ENCODE measurements at regions not wholly inside any gene's neighbourhood (a gene's known extent, or its start where the extent isn't known, plus 50 kb on each side); places are given as distances from the start of the nearest gene placed in this dataset.

DNA sequence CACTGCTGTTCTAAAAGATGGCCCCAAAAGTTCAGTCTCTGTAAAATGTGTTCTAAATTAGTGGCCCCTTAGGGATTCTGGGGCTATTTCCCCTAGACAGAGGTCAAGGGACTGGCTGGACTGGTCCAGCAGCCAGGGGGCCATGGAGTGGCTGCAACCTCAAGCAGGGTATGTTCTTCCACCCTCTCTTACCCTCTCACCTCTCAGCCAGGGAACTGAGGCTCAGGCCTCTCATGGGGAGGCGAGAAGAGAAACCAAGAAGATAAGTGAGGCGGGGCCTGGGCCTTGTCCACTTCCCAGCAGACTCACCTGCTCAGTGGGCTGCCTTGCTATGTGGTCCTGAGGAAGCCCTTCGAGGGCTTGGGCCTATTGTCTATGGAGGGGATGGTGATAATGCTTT lies 339.7 kb downstream of the MYCN start:
- Histone ChIP-seq H3K4me3 (ENCODE audit: low read length) (no peak overlapping the region), H3K9ac (ENCODE audit: low read length) (no peak overlapping the region), H3K36me3 (ENCODE audit: control insufficient read depth, low read depth, low read length) (no peaks in the 10 kb centered on the region), H3K9me3 (ENCODE audit: control insufficient read depth, low read depth, low read length) (no peaks in the 10 kb centered on the region), H3K4me1 (ENCODE audit: control insufficient read depth, low read depth, low read length) (no peaks in the 10 kb centered on the region), H3K27me3 (ENCODE audit: control insufficient read depth, insufficient read depth, low read length) (no peaks in the 10 kb centered on the region), H3K27ac (ENCODE audit: low read length) (no peak overlapping the region)

DNA sequence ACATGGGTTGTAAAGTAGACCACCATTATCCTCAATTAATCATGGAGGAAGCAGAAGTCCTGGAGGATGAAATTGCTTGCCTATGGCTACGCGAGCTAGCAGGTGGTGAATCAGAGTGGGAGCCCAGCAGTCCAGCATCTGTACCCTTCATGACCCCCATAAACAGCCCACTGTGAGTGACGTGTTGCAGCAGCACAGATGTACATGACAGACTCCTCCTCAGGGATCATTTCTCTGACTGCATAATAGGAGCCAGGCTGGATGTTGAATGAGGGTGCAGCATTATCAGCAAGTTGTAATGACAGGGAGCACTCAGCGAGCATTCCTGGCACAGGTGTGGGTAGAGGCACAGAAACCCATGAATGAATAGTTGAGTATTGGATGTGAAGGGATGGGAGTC lies 339.3 kb downstream of the MYCN start:
- H3K27me3 ChIP-seq (ENCODE audit: control insufficient read depth, insufficient read depth, low read length) = no peaks in the 10 kb centered on the region
- no peaks in the 10 kb centered on the region for H3K9me3 ChIP-seq (ENCODE audit: control insufficient read depth, low read depth, low read length)
- no peaks in the 10 kb centered on the region for H3K4me1 ChIP-seq (ENCODE audit: control insufficient read depth, low read depth, low read length)
- H3K9ac ChIP-seq (ENCODE audit: low read length) = no peak overlapping the region
- H3K36me3 ChIP-seq (ENCODE audit: control insufficient read depth, low read depth, low read length) = no peaks in the 10 kb centered on the region
- H3K4me3 ChIP-seq (ENCODE audit: low read length) = no peak overlapping the region
- H3K27ac ChIP-seq (ENCODE audit: low read length) = no peak overlapping the region

GRCh38 chr2:16279201-16279570 lies 338.8 kb downstream of the MYCN start:
- Histone ChIP-seq H3K9ac (ENCODE audit: low read length) (no peak overlapping the region), H3K27ac (ENCODE audit: low read length) (no peak overlapping the region), H3K4me3 (ENCODE audit: low read length) (no peak overlapping the region), H3K36me3 (ENCODE audit: control insufficient read depth, low read depth, low read length) (no peaks in the 10 kb centered on the region), H3K4me1 (ENCODE audit: control insufficient read depth, low read depth, low read length) (no peaks in the 10 kb centered on the region), H3K9me3 (ENCODE audit: control insufficient read depth, low read depth, low read length) (no peaks in the 10 kb centered on the region), H3K27me3 (ENCODE audit: control insufficient read depth, insufficient read depth, low read length) (no peaks in the 10 kb centered on the region)

DNA sequence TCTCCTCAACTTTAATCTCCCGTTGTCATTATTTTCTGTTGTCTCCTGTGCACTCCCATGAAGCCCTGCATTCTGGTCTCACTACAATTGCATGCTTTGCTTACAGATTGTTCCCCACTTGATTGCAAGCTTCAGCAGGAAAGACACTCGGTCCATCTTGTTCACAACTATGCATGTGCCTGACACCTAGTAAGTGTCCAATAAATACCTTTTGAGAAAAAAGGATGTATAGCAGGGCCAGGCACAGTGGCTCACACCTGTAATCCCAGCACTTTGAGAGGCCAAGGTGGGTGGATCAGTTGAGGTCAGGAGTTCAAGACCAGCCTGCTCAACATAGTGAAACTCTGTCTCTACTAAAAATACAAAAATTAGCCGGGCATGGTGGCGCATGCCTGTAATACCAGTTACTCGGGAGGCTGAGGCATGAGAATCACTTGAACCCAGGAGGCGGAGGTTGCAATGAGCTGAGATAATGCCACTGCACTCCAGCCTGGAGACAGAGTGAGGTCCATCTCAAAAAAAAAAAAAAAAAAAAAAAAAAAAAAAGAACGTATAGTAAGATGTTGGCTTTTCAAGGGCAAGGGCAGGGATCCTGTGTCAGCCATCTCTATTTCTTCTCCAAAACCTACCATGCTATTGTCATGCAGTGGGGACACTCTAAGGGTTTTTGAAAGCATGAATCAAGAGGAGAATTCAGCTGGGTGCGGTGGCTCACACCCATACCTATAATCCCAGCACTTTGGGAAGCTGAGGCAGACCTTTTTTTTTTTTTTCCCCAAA lies 338.3 kb downstream of the MYCN start:
- H3K9ac ChIP-seq (ENCODE audit: low read length) = no peak overlapping the region
- no peaks in the 10 kb centered on the region for H3K4me1 ChIP-seq (ENCODE audit: control insufficient read depth, low read depth, low read length)
- no peaks in the 10 kb centered on the region for H3K36me3 ChIP-seq (ENCODE audit: control insufficient read depth, low read depth, low read length)
- H3K4me3 ChIP-seq (ENCODE audit: low read length) = no peak overlapping the region
- no peaks in the 10 kb centered on the region for H3K9me3 ChIP-seq (ENCODE audit: control insufficient read depth, low read depth, low read length)
- no peaks in the 10 kb centered on the region for H3K27me3 ChIP-seq (ENCODE audit: control insufficient read depth, insufficient read depth, low read length)
- H3K27ac ChIP-seq (ENCODE audit: low read length) = no peak overlapping the region

GRCh38 chr2:16277117-16277516 lies 336.8 kb downstream of the MYCN start:
- no peak overlapping the region for H3K27ac ChIP-seq (ENCODE audit: low read length)
- no peaks in the 10 kb centered on the region for H3K4me1 ChIP-seq (ENCODE audit: control insufficient read depth, low read depth, low read length)
- no peaks in the 10 kb centered on the region for H3K27me3 ChIP-seq (ENCODE audit: control insufficient read depth, insufficient read depth, low read length)
- H3K9me3 ChIP-seq (ENCODE audit: control insufficient read depth, low read depth, low read length) = no peaks in the 10 kb centered on the region
- H3K9ac ChIP-seq (ENCODE audit: low read length) = no peak overlapping the region
- H3K4me3 ChIP-seq (ENCODE audit: low read length) = no peak overlapping the region
- no peaks in the 10 kb centered on the region for H3K36me3 ChIP-seq (ENCODE audit: control insufficient read depth, low read depth, low read length)

GRCh38 chr2:16275661-16276060 lies 335.3 kb downstream of the MYCN start:
- Histone ChIP-seq H3K4me1 (ENCODE audit: control insufficient read depth, low read depth, low read length) (no peaks in the 10 kb centered on the region), H3K9ac (ENCODE audit: low read length) (no peak overlapping the region), H3K27me3 (ENCODE audit: control insufficient read depth, insufficient read depth, low read length) (no peaks in the 10 kb centered on the region), H3K36me3 (ENCODE audit: control insufficient read depth, low read depth, low read length) (no peaks in the 10 kb centered on the region), H3K9me3 (ENCODE audit: control insufficient read depth, low read depth, low read length) (no peaks in the 10 kb centered on the region), H3K4me3 (ENCODE audit: low read length) (no peak overlapping the region), H3K27ac (ENCODE audit: low read length) (no peak overlapping the region)

DNA sequence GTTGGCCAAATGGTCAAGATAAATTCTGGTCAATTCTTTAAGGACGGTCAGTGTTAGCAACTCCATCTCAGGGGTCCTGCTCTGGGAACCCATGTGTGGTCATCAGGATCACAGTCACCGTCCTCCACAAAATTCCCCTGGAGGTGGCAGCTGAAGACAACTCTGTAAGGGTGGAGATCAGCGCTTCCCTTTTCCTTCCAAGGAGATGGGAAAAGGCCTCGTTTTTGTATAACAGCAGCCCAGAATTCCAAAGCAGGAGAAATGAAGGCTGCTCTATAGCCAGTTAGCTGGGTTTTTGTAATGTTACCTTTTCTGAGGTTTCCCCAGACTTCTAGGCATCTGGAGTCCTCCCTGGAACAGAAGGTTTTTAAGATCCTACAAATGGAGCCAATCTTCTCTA lies 334.8 kb downstream of the MYCN start:
- no peak overlapping the region for H3K4me3 ChIP-seq (ENCODE audit: low read length)
- no peaks in the 10 kb centered on the region for H3K27me3 ChIP-seq (ENCODE audit: control insufficient read depth, insufficient read depth, low read length)
- no peaks in the 10 kb centered on the region for H3K36me3 ChIP-seq (ENCODE audit: control insufficient read depth, low read depth, low read length)
- no peaks in the 10 kb centered on the region for H3K4me1 ChIP-seq (ENCODE audit: control insufficient read depth, low read depth, low read length)
- H3K9me3 ChIP-seq (ENCODE audit: control insufficient read depth, low read depth, low read length) = no peaks in the 10 kb centered on the region
- H3K9ac ChIP-seq (ENCODE audit: low read length) = no peak overlapping the region
- no peak overlapping the region for H3K27ac ChIP-seq (ENCODE audit: low read length)

DNA sequence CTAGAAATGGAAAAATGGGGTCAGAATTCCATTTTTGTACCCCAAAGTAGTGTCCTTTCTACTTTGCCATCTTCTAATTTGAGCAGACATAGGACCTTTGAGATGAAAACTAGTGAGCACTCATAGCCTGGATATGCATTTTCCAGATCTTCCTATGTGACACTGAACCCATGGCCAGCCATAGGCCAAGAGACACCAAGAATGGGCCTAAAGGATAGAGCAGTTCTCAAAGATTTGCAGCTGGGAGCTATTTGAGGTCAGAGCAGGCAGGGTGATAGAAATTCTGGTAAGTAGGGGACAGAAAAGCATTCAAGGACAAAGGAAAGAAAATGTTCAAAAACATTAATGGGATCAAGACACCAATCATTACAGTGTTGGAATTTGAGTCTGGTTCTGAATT lies 332.8 kb downstream of the MYCN start:
- no peak overlapping the region for H3K4me3 ChIP-seq (ENCODE audit: low read length)
- no peaks in the 10 kb centered on the region for H3K36me3 ChIP-seq (ENCODE audit: control insufficient read depth, low read depth, low read length)
- H3K9me3 ChIP-seq (ENCODE audit: control insufficient read depth, low read depth, low read length) = no peaks in the 10 kb centered on the region
- no peak overlapping the region for H3K27ac ChIP-seq (ENCODE audit: low read length)
- H3K27me3 ChIP-seq (ENCODE audit: control insufficient read depth, insufficient read depth, low read length) = no peaks in the 10 kb centered on the region
- H3K9ac ChIP-seq (ENCODE audit: low read length) = no peak overlapping the region
- no peaks in the 10 kb centered on the region for H3K4me1 ChIP-seq (ENCODE audit: control insufficient read depth, low read depth, low read length)

DNA sequence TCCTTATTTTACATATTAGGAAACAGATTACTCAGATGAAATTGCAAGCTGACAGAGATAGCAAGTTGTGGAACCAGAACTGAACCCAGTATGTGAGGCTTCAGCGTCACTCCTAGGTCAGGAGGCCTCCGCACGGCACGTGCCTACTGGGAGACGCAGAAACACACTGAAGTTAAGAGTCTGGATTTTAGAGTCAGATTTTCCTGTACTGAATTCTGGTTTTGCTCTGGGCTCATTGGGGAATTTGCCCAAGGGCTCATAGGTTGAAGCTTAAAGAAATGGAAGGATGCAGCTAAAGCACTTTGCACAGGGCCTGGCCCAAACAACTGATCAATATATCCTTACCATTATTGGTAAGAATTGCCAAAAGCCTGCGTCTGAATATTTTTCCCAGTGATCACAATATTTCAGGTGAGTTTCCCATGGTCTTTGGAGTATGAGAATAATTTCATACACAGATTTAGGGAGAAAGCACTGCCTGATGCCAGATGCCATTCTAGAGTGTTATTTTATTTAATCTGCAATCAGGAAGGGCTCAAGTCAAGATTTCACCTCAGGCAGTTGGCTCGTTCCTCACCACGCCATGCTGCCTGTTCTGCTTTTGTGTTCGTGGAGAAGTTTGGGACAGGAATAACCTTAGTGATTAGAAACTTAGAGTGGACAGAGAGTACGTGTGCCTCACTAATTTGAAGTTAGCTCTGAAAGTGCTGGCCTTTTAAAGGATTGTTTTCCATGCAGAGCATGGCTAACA lies 331.9 kb downstream of the MYCN start:
- Histone ChIP-seq H3K36me3 (ENCODE audit: control insufficient read depth, low read depth, low read length) (no peaks in the 10 kb centered on the region), H3K4me1 (ENCODE audit: control insufficient read depth, low read depth, low read length) (no peaks in the 10 kb centered on the region), H3K27me3 (ENCODE audit: control insufficient read depth, insufficient read depth, low read length) (no peaks in the 10 kb centered on the region), H3K4me3 (ENCODE audit: low read length) (no peak overlapping the region), H3K9ac (ENCODE audit: low read length) (no peak overlapping the region), H3K9me3 (ENCODE audit: control insufficient read depth, low read depth, low read length) (no peaks in the 10 kb centered on the region), H3K27ac (ENCODE audit: low read length) (no peak overlapping the region)

- no peaks in the 10 kb centered on the region for H3K4me1 ChIP-seq (ENCODE audit: control insufficient read depth, low read depth, low read length)
- no peak overlapping the region for H3K27ac ChIP-seq (ENCODE audit: low read length)
- no peaks in the 10 kb centered on the region for H3K36me3 ChIP-seq (ENCODE audit: control insufficient read depth, low read depth, low read length)
- H3K9me3 ChIP-seq (ENCODE audit: control insufficient read depth, low read depth, low read length) = no peaks in the 10 kb centered on the region
- no peak overlapping the region for H3K4me3 ChIP-seq (ENCODE audit: low read length)
- H3K9ac ChIP-seq (ENCODE audit: low read length) = no peak overlapping the region
- no peaks in the 10 kb centered on the region for H3K27me3 ChIP-seq (ENCODE audit: control insufficient read depth, insufficient read depth, low read length)
These were observed 331.0 kb downstream of the MYCN start for GRCh38 chr2:16271231-16271896.

DNA sequence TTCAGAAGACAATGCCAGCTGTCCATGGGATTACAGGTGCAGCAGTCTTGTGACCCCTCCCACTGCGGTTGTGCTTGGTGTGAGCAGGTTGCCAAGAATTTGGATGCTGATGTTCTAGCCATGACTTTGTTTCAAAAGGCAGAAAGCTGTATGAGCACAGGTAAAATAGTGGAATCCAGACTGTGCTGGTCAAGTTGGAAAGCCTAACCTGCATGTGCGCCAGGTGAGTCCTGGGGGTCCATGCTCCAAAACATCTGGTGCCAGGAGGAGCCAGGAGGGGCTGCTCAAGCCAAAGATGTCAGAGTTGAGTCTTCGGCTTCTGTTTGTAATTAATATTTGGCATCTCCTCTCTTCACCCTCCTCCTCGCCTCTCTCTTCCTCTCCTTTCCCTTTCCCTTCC lies 330.1 kb downstream of the MYCN start:
- H3K9me3 ChIP-seq (ENCODE audit: control insufficient read depth, low read depth, low read length) = no peaks in the 10 kb centered on the region
- H3K4me1 ChIP-seq (ENCODE audit: control insufficient read depth, low read depth, low read length) = no peaks in the 10 kb centered on the region
- no peaks in the 10 kb centered on the region for H3K27me3 ChIP-seq (ENCODE audit: control insufficient read depth, insufficient read depth, low read length)
- H3K4me3 ChIP-seq (ENCODE audit: low read length) = no peak overlapping the region
- no peaks in the 10 kb centered on the region for H3K36me3 ChIP-seq (ENCODE audit: control insufficient read depth, low read depth, low read length)
- H3K27ac ChIP-seq (ENCODE audit: low read length) = no peak overlapping the region
- no peak overlapping the region for H3K9ac ChIP-seq (ENCODE audit: low read length)

All from iPS-18a (cell line).